HepG2 (cell line): ENCODE measurements at regions not wholly inside any gene's neighbourhood (a gene's known extent, or its start where the extent isn't known, plus 50 kb on each side); places are given as distances from the start of the nearest gene placed in this dataset.

Source experiments
- ATAC-seq: fragments of 200-7000 bp; cut with Tn5 transposase; 3 replicates; pipeline ENCODE4 v1.9.1; 2020; ENCODE audit warnings: mild to moderate bottlenecking, moderate library complexity
- BruUV-seq: library from RNA; stranded (reverse); fragments of 400-500 nt; replicated peaks from 2 replicates; lab custom pipeline; 2021; lab: Mats Ljungman, UMichigan
- CTCF ChIA-PET: fragments of 300-600 bp; formaldehyde crosslinking; extraction: SDS; loops from one replicate; lab custom pipeline; 2021; ENCODE audit warnings: low total read pairs, inconsistent platforms, low intra/inter-chr PET ratio; lab: Yijun Ruan, JAX
- POLR2A ChIA-PET: fragments of 350-600 bp; sonication (Branson Sonifier 250); formaldehyde crosslinking; loops from one replicate; lab custom pipeline; 2020; ENCODE audit warnings: antibody characterized with exemption, inconsistent platforms; lab: Yijun Ruan, JAX
- DNase-seq: peaks from one replicate; pipeline ENCODE4 v3.0.0-alpha.2; 2015; ENCODE audit warnings: low spot score
- FAIRE-seq: peaks from 3 replicates; lab custom pipeline; 2011; peaks lifted over from hg19 to GRCh38; lab: Jason Lieb, UNC
- H2AFZ ChIP-seq: one replicate; pipeline ENCODE4 v1.6.1; 2011; ENCODE audit warnings: low read length, inconsistent platforms
- H3K27ac ChIP-seq: fragments of 300-600 bp; 3 replicates; pipeline ENCODE4 v1.8.0; 2011; ENCODE audit warnings: mixed run types, mild to moderate bottlenecking, mixed read lengths, low read length, inconsistent platforms; ENCODE audit not compliant: insufficient read depth; ENCODE audit errors: extremely low read length
- H3K27me3 ChIP-seq, 2 experiments: fragments of 200-600 bp in 1 of 2; 2 replicates in 1 of 2; 3 replicates in 1 of 2; pipeline versions ENCODE4 v1.6.0 to v1.8.0; 2011; ENCODE audit warnings: low read length in 2 of 2, mild to moderate bottlenecking in 2 of 2, moderate library complexity in 2 of 2, inconsistent platforms in 1 of 2; ENCODE audit not compliant: insufficient read depth in 2 of 2, control insufficient read depth in 1 of 2
- H3K36me3 ChIP-seq, 2 experiments: fragments of 200-600 bp in 1 of 2; replicated peaks in 1 of 2; 2 replicates in 1 of 2; 3 replicates in 1 of 2; pipeline versions ENCODE4 v1.5.1 to v1.8.0; 2011; ENCODE audit warnings: low read length in 2 of 2, inconsistent platforms in 1 of 2; ENCODE audit not compliant: insufficient read depth in 2 of 2, control insufficient read depth in 1 of 2
- H3K4me1 ChIP-seq: 2 replicates; pipeline ENCODE4 v1.5.1; 2012; ENCODE audit warnings: low read length, inconsistent platforms; ENCODE audit not compliant: insufficient read depth
- H3K4me2 ChIP-seq: 2 replicates; pipeline ENCODE4 v1.6.0; 2011; ENCODE audit warnings: low read depth, low read length, inconsistent platforms
- H3K4me3 ChIP-seq, 3 experiments: fragments of 200-600 bp in 1 of 3; sonication (generic), shearing (Covaris generic) in 1 of 3; replicated peaks in 1 of 3; 2 replicates each; pipeline ENCODE4 v1.5.1; 2011 to 2016; ENCODE audit warnings: low read length in 3 of 3, inconsistent platforms in 2 of 3, low read depth in 2 of 3, mild to moderate bottlenecking in 2 of 3, control low read depth in 1 of 3, mixed read lengths in 1 of 3; ENCODE audit not compliant: insufficient read depth in 1 of 3
- H3K79me2 ChIP-seq: one replicate; pipeline ENCODE4 v1.6.1; 2011; ENCODE audit warnings: low read length, inconsistent platforms; ENCODE audit not compliant: insufficient read depth
- H3K9ac ChIP-seq: 2 replicates; pipeline ENCODE4 v1.6.0; 2011; ENCODE audit warnings: mild to moderate bottlenecking, low read depth, low read length, inconsistent platforms; ENCODE audit not compliant: insufficient read depth
- H3K9me3 ChIP-seq: 2 replicates; pipeline ENCODE4 v1.5.1; 2012; ENCODE audit warnings: mild to moderate bottlenecking, low read length
- H4K20me1 ChIP-seq: 2 replicates; pipeline ENCODE4 v1.6.0; 2011; ENCODE audit warnings: inconsistent platforms, mild to moderate bottlenecking, low read length, moderate library complexity; ENCODE audit not compliant: insufficient read depth
- GATAD1 ChIP-seq: IDR thresholded peaks from 2 replicates; pipeline ENCODE4 v1.6.1; 2016; ENCODE audit warnings: missing genetic modification reagents, missing compliant biosample characterization
- MAFF ChIP-seq: IDR thresholded peaks from 2 replicates; pipeline ENCODE4 v1.6.1; 2011; ENCODE audit warnings: low read depth, low read length, improper control_type of control experiment
- MAFK ChIP-seq, 2 experiments: IDR thresholded peaks in 1 of 2; conservative IDR thresholded peaks in 1 of 2; 2 replicates each; pipeline ENCODE4 v1.6.1; 2011; ENCODE audit warnings: improper control_type of control experiment in 2 of 2, low read length in 2 of 2
- MEIS2 ChIP-seq: sonication (generic); formaldehyde crosslinking; IDR thresholded peaks from 2 replicates; pipeline ENCODE4 v1.9.0; 2021; ENCODE audit warnings: mild to moderate bottlenecking, missing genetic modification reagents
- RAD21 ChIP-seq: fragments of 450-650 bp; formaldehyde crosslinking; IDR thresholded peaks from 2 replicates; pipeline ENCODE4 v1.5.0; 2020; ENCODE audit warnings: mild to moderate bottlenecking
- RFX5 ChIP-seq: IDR thresholded peaks from 2 replicates; pipeline ENCODE4 v1.6.1; 2011; ENCODE audit warnings: low read depth, low read length, improper control_type of control experiment
- SMC3 ChIP-seq: IDR thresholded peaks from 2 replicates; pipeline ENCODE4 v1.6.1; 2011; ENCODE audit warnings: low read length, improper control_type of control experiment
- STAG1 ChIP-seq: sonication (generic); formaldehyde crosslinking; IDR thresholded peaks from 2 replicates; pipeline ENCODE4 v1.4.0; 2020; ENCODE audit warnings: missing genetic modification reagents
- TBP ChIP-seq: sonication (generic); formaldehyde crosslinking; IDR thresholded peaks from 2 replicates; pipeline ENCODE4 v1.5.0; 2020; ENCODE audit warnings: missing genetic modification reagents
- ZFX ChIP-seq: sonication (generic); formaldehyde crosslinking; IDR thresholded peaks from 2 replicates; pipeline ENCODE4 v1.4.0; 2020; ENCODE audit warnings: mild to moderate bottlenecking, low read depth, missing genetic modification reagents, moderate library complexity
- ZFY ChIP-seq: sonication (generic); formaldehyde crosslinking; IDR thresholded peaks from 2 replicates; pipeline ENCODE4 v1.4.0; 2020; ENCODE audit warnings: missing genetic modification reagents
- WGBS: methylation state at CpG from one replicate; pipeline ENCODE4 v1.1.6; 2017; ENCODE audit warnings: low lambda C conversion rate; 5-methylcytosine and 5-hydroxymethylcytosine counted together
- in situ Hi-C: cut with HindIII; loops from 2 replicates; pipeline ENCODE4 v1.10.0; 2017; ENCODE audit warnings: low pct_unique_long_range_greater_than_20kb; ENCODE audit not compliant: extremely low pct_ligation_motif_present
- intact Hi-C: fragments of 100-400 bp; cut with micrococcal nuclease; formaldehyde crosslinking; loops from one replicate; pipeline ENCODE4 v1.10.0; 2022; ENCODE audit not compliant: unreplicated experiment
- TF ChIP-seq, protein P1 (sequence below): sonication (generic); formaldehyde crosslinking; IDR thresholded peaks from 2 replicates; pipeline ENCODE4 v1.4.0; 2020; ENCODE audit warnings: missing genetic modification reagents, borderline replicate concordance
- TF ChIP-seq, protein P2 (sequence below): sonication (generic); formaldehyde crosslinking; IDR thresholded peaks from 2 replicates; pipeline ENCODE4 v1.5.0; 2020; ENCODE audit warnings: mild to moderate bottlenecking, missing genetic modification reagents, moderate library complexity

- H3K9ac ChIP-seq, result no peak overlapping the region
- H3K79me2 ChIP-seq, result no peaks in the 10 kb centered on the region
- ChIA-PET CTCF (interaction anchor here (0.8 to 3.1 kb wide), 4 partner anchors 391 to 611 kb away, joined by 3 to 43 read pairs (median 4); no protein-coding TSS in a partner anchor), POLR2A (no interaction called here)
- DNase-seq (peak; percentile 60), ATAC-seq (peak; percentile 99), FAIRE-seq (peak; percentile 74)
- H3K4me1 ChIP-seq, result no peaks in the 10 kb centered on the region
- H3K9me3 ChIP-seq, result no peaks in the 10 kb centered on the region
- H4K20me1 ChIP-seq, result no peaks in the 10 kb centered on the region
- in situ Hi-C loops, result loop anchor here (5.0 kb wide), 1 partner anchor 612 kb away; no protein-coding TSS in a partner anchor
- no peak overlapping the region for H3K27ac ChIP-seq
- WGBS, result 10% methylated on average over 8 of the region's 8 CpGs
- intact Hi-C loops, result loop anchor here (1.0 kb wide), 6 partner anchors 194 to 610 kb away; no protein-coding TSS in a partner anchor
- H3K27me3 ChIP-seq, result no peaks in the 10 kb centered on the region
- no TSS peak for BruUV-seq
- no peak overlapping the region for H3K4me3 ChIP-seq
- TF ChIP-seq ZFY (CRISPR knock-in tag), result 0 out of 2 replicates have a peak, but pooled peaks have one; percentile 26
- 0 out of 2 replicates have a peak, but pooled peaks have one; percentile 10 for TF ChIP-seq MAFF
- peak; percentile 74; the same call in 1 of the 2 replicates for TF ChIP-seq RAD21 (CRISPR knock-in tag)
- TF ChIP-seq, protein P1, sequence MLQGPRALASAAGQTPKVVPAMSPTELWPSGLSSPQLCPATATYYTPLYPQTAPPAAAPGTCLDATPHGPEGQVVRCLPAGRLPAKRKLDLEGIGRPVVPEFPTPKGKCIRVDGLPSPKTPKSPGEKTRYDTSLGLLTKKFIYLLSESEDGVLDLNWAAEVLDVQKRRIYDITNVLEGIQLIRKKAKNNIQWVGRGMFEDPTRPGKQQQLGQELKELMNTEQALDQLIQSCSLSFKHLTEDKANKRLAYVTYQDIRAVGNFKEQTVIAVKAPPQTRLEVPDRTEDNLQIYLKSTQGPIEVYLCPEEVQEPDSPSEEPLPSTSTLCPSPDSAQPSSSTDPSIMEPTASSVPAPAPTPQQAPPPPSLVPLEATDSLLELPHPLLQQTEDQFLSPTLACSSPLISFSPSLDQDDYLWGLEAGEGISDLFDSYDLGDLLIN (CRISPR knock-in tag), result no peak
- TF ChIP-seq RFX5, result no peak
- TF ChIP-seq MEIS2, result 0 out of 2 replicates have a peak, but pooled peaks have one; percentile 27
- no peak for TF ChIP-seq TBP (CRISPR knock-in tag)
- peak; percentile 61; the same call in 1 of the 2 replicates for TF ChIP-seq ZFX (CRISPR knock-in tag)
- TF ChIP-seq GATAD1, result no peak
- TF ChIP-seq, protein P2, sequence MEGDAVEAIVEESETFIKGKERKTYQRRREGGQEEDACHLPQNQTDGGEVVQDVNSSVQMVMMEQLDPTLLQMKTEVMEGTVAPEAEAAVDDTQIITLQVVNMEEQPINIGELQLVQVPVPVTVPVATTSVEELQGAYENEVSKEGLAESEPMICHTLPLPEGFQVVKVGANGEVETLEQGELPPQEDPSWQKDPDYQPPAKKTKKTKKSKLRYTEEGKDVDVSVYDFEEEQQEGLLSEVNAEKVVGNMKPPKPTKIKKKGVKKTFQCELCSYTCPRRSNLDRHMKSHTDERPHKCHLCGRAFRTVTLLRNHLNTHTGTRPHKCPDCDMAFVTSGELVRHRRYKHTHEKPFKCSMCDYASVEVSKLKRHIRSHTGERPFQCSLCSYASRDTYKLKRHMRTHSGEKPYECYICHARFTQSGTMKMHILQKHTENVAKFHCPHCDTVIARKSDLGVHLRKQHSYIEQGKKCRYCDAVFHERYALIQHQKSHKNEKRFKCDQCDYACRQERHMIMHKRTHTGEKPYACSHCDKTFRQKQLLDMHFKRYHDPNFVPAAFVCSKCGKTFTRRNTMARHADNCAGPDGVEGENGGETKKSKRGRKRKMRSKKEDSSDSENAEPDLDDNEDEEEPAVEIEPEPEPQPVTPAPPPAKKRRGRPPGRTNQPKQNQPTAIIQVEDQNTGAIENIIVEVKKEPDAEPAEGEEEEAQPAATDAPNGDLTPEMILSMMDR (CRISPR knock-in tag), result peak; percentile 91
- TF ChIP-seq SMC3, result peak; percentile 73
- TF ChIP-seq STAG1 (CRISPR knock-in tag), result peak; percentile 98
- TF ChIP-seq MAFK (conservative IDR thresholded peaks at IDR 0.05 in 1 of 2, IDR thresholded peaks at IDR 0.05 in 1 of 2; ENCODE audit: low read length in 2 of 2), result peak; percentile 41 to 59; a peak in 3 of 4 replicates
- H3K4me2 ChIP-seq, result no peak overlapping the region
- H3K36me3 ChIP-seq, result no peaks in the 10 kb centered on the region
- no peak overlapping the region for H2AFZ ChIP-seq
Measured at GRCh38 chr12:58540480-58541299, 379.6 kb downstream of the LRIG3 start.
